ENCODE measurements at regions not wholly inside any gene's neighbourhood (a gene's known extent, or its start where the extent isn't known, plus 50 kb on each side); places are given as distances from the start of the nearest gene placed in this dataset.

GRCh38 chr14:47826809-47827208 lies 151.4 kb upstream of the MDGA2 start:
- no peak for TF ChIP-seq CTCF (conservative IDR thresholded peaks at IDR 0.05)
- TF ChIP-seq ZFX (IDR thresholded peaks at IDR 0.05): no peak
- no peak overlapping the region for H3K27ac ChIP-seq

- TF ChIP-seq ZFX (IDR thresholded peaks at IDR 0.05) (no peak), CTCF (conservative IDR thresholded peaks at IDR 0.05) (no peak)
- H3K27ac ChIP-seq: no peak overlapping the region
Measured at GRCh38 chr14:47822326-47822725, 146.9 kb upstream of the MDGA2 start.

- TF ChIP-seq ZFX (IDR thresholded peaks at IDR 0.05): no peak
- no peak for TF ChIP-seq CTCF (conservative IDR thresholded peaks at IDR 0.05)
- no peak overlapping the region for H3K27ac ChIP-seq
Measured at GRCh38 chr14:47821135-47821534, 145.7 kb upstream of the MDGA2 start.

GRCh38 chr14:47790477-47790876 lies 115.1 kb upstream of the MDGA2 start:
- H3K27ac ChIP-seq: no peak overlapping the region

GRCh38 chr14:47785058-47785457 lies 109.7 kb upstream of the MDGA2 start:
- no peak overlapping the region for H3K27ac ChIP-seq
- TF ChIP-seq ZFX (IDR thresholded peaks at IDR 0.05) (no peak), CTCF (conservative IDR thresholded peaks at IDR 0.05) (no peak)

More at GRCh38 chr14:47790477-47790876, 115.1 kb upstream of the MDGA2 start:
- TF ChIP-seq ZFX (IDR thresholded peaks at IDR 0.05) (no peak), CTCF (conservative IDR thresholded peaks at IDR 0.05) (no peak)

GRCh38 chr14:47778631-47779030 lies 103.2 kb upstream of the MDGA2 start:
- TF ChIP-seq ZFX (IDR thresholded peaks at IDR 0.05) (no peak), CTCF (conservative IDR thresholded peaks at IDR 0.05) (no peak)

GRCh38 chr14:47772652-47773051 lies 97.2 kb upstream of the MDGA2 start:
- no peak for TF ChIP-seq CTCF (conservative IDR thresholded peaks at IDR 0.05)
- TF ChIP-seq ZFX (IDR thresholded peaks at IDR 0.05): no peak
- no peak overlapping the region for H3K27ac ChIP-seq

More at GRCh38 chr14:47778631-47779030, 103.2 kb upstream of the MDGA2 start:
- no peak overlapping the region for H3K27ac ChIP-seq

All from C4-2B (cell line).